22Rv1 (cell line): ENCODE measurements at regions not wholly inside any gene's neighbourhood (a gene's known extent, or its start where the extent isn't known, plus 50 kb on each side); places are given as distances from the start of the nearest gene placed in this dataset.

Experiments
- CTCF ChIP-seq: fragments of 450-650 bp; IDR thresholded peaks from 2 replicates; pipeline ENCODE4 v1.5.1; 2017; ENCODE audit warnings: mild to moderate bottlenecking
- ZFX ChIP-seq: fragments of 450-650 bp; IDR thresholded peaks from 2 replicates; pipeline ENCODE4 v1.6.1; 2017; ENCODE audit warnings: antibody characterized with exemption, borderline replicate concordance

- no peak for TF ChIP-seq CTCF
- TF ChIP-seq ZFX = no peak
These were observed 129.0 kb upstream of the THBS1 start for GRCh38 chr15:39451871-39452270.
